ENCODE measurements at regions not wholly inside any gene's neighbourhood (a gene's known extent, or its start where the extent isn't known, plus 50 kb on each side); places are given as distances from the start of the nearest gene placed in this dataset.
"Not testable (repeated sequence)": the region's sequence is repeated elsewhere in the genome, so short reads cannot be mapped to it uniquely, and the experiment has no call there.

DNA sequence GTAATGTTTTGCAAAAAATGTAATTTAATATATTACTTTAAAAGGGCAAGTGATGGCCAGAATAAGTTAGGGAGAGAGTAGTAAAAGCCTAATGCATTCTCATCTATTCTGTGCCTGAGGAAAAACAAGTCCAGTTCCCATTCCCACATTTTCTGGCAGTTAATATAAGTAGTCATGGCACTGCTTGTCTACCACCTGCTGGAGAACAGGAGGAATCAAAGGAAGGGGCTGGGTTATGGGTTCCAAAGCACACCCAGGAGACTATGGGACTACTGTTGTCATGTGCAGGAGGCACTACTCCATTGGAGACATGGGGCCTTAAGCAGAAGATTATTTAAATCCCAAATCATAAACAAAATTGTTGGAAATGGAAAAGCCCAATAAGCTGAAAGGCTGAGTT lies 2618.6 kb downstream of the ARAP2 start:
- peak; percentile 49 for DNase-seq

DNA sequence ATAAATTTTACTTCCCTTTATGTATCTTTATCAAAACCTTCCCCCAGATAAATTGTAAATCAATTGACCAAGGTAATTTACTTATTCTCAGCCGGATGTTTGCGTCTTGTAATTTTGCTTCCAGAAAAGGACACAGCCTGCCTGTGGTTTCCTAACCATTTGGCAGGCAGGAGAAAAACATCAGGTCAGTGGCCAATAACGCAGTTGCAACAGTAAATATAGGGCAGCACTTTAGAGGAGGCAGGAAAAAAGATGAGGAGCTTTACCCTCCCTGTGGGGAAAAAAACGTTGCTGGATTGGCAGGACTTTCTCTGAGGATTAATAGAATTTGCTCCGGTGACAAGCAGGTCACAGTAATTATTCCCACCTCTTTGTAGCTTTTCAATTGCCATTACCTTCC lies 2618.1 kb downstream of the ARAP2 start:
- DNase-seq, result no peak

DNA sequence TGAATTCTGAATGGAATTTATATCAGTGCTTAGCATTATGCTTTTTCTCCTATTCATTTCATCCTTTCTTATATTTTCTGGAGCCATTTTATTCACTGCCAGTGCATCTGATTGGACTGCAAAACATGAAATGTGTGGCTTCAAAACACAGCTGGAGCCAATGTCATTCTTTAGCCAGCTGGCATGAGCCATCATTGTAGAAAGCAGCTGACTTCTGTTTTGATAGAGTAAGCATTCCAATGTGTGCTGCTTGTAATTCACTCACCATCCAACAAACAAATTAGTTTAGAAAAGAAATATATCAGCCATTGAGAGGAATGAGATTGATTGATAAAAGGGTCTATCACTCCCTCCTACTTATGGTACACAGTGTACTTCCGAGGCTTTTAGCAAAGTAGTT lies 2616.0 kb downstream of the ARAP2 start:
- no peak for DNase-seq

DNA sequence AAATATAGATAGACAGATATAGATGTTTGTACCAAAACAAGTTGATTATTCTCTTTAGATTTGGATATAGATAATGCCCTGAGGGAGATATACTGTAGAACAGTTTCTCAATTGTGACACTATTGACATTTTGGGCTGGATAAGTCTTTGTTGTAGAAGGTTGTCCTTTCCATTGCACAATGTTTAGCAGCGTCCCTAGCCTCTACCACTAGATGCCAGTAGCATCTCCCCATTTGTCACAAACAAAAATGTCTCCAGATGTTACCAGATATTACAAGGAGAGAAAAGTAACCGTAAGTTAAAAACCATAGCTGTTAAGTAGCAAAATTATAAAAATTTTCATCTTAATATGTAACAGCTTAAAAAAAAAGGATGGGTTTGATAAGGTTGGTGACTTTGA lies 2595.3 kb downstream of the ARAP2 start:
- DNase-seq, result peak; percentile 50

DNA sequence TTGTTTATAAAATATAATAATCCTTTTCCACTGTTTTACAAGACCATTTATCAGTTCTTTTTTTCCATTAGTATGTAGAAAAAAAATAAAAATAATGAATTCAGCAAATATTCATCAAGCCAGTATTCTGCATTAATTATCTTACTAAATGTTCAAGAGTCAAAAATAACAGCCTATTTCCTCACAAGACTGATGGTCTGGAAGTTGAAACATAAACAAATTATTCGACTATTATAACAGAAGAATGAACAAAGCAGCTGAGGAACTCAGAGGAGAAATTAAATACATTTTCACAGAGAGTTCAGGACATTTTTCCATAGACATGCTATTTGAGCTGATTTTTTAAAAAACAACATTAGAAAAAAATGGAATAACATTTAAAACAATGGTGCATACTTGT lies 2594.8 kb downstream of the ARAP2 start:
- no peak for DNase-seq

DNA sequence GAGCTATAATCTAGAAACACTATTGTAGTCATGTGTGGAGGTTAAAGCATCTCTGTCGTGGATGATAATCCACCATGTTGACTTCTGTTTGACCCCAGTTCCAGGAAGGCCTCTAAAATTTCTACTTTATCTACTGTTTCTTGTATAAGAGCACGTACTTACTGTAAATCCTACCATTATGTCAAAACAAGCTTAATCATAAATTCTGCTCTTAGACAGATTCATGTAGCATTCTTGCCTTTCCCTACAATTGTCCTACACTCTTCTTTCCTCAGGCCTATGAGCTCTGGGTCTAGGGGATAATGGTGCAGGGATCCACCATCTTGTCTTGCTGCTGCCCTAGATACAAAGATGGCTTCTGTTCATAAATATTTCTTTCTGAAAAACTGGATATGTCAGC lies 2594.3 kb downstream of the ARAP2 start:
- no peak for DNase-seq

DNA sequence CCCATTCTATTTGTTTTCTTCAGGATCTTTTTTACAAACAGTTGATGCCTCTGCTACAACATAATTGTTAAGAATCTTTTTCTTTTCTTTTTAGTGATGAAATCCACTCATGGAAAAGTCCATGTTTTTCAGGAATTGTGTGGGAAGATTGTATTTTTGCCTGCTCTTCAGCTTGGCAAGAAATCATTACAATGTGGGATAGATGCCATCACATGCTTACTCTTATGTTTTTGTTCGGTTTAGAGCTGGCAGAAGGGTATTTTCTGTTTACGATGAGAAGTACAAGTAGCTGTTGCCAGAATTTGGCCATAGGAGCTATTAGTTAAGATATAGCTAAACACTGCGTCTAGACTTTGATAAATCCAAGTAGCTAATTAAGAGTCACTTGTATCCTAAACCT lies 2585.3 kb downstream of the ARAP2 start:
- no peak for DNase-seq

DNA sequence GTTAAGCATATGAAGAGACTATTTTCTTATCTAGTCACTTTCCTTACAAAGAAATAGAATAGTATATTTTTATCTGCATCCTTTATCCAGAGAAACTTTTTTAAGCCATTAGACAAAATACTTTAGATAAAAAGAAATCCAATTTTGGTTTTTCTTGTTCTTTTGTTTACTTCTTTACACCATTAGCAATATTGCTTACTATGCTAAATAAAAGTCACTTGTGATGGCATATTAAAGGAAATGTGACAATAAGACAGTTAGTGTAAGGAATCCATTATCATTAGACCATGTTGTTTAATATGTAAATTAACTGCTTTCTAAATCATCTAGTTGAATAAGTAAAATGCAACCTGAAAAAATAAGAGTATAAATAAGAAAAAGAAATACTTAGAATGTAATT lies 2582.7 kb downstream of the ARAP2 start:
- no peak for DNase-seq

DNA sequence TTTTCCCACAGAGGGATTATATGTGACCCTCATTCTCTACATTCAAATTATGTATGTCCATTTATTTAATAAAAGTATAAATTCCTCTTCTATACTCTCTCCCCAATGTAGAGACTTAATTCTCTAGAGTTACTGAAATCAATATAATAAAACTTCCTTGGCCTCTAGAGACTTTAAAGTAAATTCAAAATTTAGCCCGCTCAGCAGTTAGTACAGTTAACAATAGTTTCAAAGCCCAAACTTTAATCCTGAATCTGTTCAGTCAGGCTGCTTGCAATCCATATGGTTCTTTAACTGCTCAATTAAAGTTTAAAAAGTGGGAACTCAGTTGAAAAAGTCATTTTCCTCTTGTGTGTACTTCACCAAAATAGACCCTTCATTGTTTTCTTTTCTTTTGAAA lies 2558.4 kb downstream of the ARAP2 start:
- DNase-seq, result no peak

DNA sequence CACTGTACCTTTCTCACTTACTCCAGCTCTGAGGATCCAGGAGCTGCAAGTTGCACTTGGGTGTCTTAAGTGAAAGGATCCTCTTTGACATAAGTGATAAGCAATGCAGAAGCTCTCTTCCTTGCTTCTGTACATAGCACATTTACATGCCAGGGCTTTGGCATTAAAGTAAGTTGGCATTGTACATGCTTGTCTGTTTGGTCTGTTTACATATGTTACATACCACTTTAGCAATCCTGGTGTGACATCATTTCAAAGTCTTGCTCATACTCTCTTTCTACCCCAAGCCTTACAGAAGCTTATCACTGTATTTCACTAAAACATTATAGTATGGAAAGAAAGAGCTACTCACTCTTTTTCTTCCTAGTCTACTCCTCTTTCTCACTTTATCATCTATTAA lies 2548.3 kb downstream of the ARAP2 start:
- DNase-seq, result peak; percentile 18

DNA sequence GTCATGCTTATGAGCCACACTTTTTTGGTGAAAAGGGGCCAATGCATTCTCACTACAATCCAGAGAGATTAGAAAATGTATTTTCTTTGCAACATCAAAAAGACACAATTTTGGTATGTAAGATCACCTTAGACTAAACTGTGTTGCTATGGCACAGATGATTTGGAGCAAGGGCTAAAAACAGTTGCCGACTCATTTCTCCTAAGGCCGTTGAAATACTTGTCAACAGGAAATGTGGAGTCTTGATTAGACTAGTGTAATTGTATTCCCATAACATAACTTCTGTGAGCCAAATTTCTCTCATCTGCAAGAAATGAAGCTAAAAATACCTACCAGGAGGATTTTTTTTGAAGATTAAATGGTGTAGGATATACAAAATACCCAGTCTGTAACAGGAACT lies 2547.7 kb downstream of the ARAP2 start:
- no peak for DNase-seq

DNA sequence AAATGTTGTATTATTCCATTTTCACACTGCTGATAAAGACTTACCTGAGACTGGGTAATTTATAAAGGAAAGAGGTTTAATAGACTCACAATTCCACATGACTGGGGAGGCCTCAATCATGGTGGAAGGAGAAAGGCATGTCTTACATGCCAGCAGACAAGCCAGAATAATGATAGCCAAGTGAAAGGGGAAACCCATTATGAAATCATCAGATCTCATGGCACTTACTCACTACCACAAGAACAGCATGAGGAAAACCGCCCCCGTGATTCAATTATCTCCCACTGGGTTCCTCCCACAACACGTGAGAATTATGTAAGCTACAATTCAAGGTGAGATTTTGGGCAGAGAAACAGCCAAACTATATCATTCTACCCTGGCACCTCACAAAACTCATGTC lies 2535.1 kb downstream of the ARAP2 start:
- no peak for DNase-seq

DNA sequence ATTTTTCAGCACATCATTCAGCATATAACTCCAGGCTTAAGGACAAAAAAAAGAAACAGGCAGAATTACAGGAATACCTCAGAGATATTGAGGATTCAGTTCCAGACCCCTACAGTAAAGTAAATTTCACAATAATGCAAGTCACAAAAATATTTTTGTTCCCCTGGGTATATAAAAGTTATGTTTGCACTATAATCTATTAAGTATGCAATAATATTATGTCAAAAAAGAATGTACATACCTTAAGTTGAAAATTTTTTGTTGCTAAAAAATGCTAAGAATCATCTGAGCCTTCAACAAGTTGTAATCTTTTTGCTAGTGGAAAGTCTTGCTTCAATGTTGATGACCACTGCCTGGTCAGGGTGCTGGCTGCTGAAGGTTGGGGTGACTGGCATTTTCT lies 2532.5 kb downstream of the ARAP2 start:
- DNase-seq, result no peak

DNA sequence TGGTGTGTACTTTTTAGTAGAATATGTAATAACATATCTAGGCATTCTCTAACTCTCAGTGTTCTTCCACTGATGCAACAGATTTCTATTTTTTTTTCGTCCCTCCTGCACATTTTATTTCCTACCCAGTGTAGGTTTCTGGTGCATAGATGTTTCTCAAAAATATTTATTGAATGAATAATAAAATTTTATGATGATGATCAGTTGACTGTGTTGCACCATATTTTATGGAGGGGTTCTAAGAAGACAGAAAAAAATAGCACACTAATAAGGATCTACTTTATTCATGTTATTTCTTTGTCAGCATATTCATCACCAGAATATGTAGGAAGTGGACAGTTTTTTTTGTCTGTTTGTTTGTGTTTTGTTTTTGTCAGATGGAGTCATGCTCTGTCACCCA lies 2529.3 kb downstream of the ARAP2 start:
- DNase-seq, result no peak

DNA sequence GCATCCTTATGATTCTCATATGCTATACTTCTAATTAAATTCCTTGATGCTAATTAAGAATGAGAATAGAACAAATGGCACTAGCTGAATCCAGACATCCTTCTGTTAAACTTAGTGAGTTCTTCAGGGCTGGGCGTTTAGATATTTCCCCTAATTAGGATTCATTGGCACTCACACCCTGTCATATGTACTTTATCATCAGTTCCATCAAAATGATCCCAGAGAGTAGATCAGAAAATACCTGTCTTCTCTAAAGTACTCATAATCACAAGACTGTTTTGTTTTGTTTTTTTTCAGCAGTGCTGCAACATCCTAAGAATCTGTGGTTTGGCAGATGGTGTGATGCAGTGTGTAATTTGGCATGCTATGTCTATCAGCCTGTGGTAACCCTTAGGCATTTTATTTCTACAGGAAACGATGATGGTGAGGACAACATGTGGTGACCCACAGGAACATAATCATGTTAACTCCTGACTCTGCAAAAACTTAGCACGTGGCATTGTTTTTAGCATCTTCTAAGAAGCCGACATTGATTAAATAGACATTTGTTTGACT lies 2528.4 kb downstream of the ARAP2 start:
- DNase-seq, result no peak

DNA sequence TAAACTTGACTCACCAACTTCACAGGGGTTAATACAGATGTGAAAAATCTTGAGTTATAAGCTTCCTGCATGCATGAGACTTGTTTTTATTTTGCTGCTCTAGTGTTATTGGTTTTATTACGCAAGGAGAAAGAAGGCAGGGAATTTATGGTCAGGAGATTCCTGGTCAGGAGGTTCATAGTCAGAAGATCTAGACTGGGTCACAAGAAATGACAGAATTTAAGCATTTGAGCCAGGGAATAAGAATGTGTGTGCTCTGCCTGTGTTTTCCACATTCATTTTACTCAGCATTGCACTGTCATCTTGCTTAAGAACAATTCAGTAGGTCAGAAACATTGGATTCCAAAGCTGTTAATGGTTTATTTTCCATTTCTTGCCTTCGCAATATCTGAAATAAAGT lies 2522.1 kb downstream of the ARAP2 start:
- no peak for DNase-seq

DNA sequence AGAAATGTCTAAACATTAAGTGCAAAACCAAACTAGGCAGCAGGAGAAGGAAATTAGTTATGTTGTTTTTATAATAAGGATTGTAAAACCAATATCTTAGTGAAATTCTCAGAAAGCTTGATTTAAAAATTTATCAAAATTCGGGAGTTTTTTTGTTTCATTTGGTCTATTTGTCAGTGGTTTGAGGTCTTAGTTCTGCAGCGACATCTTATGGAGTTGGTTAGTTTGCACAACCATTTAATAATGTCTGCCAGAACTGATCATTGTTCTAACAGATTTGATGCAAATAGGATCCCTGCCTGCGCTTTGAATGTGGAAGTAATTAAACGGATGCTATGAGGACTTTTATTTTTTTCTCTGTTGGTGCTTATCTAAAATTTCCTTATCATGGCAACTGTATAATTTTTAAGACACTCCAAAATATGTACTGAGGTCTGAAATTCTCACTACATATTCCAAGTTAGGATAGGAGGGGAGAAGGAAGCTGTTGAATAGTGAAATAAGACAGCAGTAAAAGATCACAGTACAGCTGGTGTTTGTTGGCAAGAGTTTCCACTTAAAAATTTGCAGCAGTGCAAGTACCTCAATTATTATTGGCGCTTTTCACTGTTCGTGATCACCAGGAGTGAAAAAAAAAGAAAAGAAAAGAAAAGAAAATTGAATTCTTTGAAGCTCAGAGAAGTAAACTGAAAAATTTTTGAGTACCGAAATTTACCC lies 2521.4 kb downstream of the ARAP2 start:
- no peak for DNase-seq

DNA sequence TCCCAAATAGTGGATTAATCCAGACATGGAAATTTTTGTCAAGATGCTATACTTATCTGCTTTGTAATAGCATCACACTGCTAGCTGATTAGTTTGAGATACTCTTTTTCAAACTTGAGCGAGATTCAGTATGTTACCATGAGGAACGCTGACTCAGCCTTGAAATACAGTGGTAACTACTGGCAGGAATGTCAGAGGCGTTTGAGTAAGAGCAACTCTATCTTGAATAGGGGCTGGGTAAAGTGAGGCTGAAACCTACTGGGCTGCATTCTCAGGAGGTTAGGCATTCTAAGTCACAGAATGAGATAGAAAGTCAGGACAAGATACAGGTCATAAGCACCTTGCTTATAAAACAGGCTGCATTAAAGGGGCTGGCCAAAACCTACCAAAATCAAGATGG lies 2519.6 kb downstream of the ARAP2 start:
- DNase-seq, result no peak

DNA sequence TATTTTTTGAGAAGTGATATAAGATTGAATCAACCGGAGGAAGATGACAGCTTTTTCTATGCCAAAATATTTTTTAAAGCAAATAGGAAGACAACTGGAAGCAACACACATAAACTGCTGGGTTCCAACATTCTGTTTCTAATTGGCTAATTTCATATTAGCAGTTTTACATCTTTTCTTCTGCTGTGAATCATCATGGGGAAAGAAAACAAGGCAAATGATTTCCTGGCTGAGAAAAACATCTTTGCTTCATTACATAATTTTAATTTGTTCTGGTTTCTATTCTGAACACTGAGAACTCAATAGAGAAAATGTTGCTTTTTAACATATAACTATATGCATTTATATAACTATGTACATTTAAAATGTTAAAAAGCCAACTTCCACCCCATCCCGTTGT lies 2518.5 kb downstream of the ARAP2 start:
- no peak for DNase-seq

DNA sequence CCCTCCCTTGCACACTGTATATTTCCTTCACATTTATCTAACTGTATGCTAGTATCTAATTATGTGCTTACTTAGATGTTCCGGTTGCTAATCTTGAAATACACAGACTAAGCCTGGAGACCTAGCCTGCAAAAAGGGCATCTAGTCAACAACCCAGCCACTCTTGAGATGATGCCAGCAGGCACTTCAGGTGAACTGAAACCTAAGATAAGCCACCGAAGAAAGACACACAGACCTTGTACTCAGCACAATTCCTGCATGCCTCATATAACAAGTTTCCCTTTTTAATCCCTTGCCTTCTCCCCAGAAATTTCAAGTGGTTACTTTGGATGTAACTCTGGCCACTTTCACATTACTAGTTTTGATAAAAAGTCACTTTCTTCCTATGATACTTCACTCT lies 2506.6 kb downstream of the ARAP2 start:
- DNase-seq, result peak; percentile 43

DNA sequence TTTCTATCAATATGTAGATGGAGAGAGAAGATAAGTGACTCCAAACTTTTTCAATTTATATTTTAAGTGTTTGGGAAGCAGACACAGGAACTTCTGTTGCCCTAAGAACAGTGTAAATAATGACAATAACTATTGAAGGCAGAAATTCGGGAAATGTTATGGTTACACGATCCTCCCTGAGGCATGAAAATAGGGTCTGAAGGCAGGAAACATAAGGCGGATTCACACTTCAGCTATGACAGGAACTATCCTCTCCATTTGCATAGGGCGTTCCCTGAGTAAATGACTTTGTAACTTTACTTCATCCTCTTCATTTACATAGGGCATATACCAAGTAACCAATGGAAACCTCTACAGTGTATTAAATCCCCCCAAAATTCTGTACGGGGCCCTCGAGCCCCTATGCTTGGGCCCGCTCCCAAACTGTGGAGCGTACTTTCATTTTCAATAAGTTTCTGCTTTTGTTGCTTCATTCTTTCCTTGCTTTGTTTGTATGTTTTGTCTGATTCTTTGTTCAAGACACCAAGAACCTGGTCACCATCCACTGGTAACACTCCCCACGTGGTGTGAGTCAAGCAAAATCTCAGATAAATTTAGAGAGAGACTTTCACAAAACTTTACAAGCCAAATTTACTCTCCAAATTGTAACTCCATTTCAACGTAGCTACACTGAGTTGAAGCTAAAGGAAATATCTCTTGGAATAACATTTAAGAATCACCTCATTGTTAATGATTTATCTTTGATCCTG lies 2504.3 kb downstream of the ARAP2 start:
- no peak for DNase-seq

DNA sequence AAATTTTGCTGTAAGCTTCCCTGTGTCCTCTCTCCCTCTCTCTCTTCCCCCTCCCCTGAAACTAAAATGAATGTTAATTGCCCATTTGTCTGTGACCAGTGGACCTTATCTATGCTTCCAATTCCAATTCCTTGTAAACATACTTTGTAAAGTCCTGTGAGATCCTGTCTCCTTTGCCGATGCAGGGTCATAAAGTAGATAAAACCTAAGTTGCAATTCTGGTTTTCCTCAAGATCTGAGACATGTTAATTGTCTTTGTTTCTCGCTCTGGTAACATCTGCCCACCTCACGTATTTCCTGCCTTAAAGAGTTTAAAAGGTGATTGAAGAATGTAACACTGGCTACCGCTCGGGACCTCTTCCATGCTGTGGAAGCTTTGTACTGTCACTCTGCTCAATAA lies 2503.4 kb downstream of the ARAP2 start:
- DNase-seq, result not testable (repeated sequence)

DNA sequence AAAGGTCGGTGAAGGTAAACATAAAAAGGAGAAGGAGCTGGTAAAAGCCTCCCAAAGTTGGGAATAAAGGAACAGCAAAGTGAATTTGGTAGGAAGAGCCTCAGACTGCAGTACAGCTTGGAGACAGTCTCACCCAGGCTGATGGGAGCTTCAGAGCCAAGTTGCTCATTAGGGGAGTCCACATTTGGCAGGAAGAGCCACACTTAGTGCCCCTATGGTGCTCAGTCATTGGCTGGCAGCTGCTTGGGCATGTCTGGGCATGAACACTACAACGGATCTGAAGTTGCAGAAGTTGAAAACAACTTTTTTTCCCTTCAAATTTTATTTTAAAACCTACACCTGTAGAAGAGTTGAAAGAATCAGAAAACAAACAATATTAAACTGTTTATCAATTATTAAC lies 2497.3 kb downstream of the ARAP2 start:
- DNase-seq, result no peak

DNA sequence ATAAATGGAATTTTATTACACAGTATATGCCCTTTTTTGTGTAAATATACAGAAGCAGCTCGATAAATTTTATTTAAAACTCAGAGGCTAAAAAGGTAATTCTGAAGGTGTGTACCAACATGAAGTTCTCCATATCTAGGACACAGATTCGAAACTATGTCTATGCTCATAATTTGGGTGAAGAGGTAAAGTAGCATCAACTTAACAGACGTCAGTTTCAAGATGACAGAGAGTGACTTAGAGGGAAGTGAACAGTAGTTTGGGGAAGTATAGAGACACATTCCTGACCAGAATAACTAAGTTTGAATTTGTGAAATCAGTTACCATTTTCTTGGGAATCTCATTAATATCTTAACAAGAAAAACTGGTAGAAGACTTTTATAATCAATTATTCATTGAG lies 2493.3 kb downstream of the ARAP2 start:
- DNase-seq, result no peak

DNA sequence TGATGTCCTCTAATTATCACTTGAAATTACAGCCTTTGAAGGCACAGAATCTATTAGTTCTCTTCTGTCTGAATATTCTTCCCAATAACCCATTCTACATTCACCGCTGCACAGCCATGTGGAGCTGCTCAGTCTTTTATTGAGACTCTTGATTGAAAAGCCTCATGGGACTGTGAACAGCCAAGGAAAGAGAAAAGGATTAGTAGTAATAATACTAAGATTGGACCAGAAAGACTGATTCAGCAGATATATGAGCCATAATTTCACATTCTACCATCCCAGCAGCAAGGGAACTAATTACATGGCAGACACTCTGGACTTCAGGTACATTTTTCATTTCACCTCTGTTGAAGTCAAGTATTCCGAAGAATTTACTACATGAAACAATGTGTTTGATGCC lies 2471.7 kb downstream of the ARAP2 start:
- DNase-seq, result no peak

Measured in DMS53 (cell line).